ENCODE measurements at regions not wholly inside any gene's neighbourhood (a gene's known extent, or its start where the extent isn't known, plus 50 kb on each side); places are given as distances from the start of the nearest gene placed in this dataset.
"Not testable (repeated sequence)": the region's sequence is repeated elsewhere in the genome, so short reads cannot be mapped to it uniquely, and the experiment has no call there.

DNA sequence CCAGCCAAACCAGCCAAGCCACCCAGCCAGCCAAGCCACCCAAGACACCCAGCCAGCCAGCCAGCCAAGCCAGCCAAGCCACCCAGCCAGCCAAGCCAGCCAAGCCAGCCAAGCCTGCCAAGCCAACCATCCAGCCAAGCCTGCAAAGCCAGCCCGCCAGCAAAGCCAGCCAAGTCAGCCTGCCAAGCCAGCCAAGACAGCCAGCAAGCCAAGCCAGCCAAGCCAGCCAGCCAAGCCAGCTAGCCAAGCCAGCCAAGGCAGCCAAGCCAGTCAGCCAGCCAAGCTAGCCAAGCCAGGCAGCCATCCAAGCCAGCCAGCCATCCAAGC lies 331.7 kb upstream of the PLGLB2 start:
- TF ChIP-seq, protein P1, sequence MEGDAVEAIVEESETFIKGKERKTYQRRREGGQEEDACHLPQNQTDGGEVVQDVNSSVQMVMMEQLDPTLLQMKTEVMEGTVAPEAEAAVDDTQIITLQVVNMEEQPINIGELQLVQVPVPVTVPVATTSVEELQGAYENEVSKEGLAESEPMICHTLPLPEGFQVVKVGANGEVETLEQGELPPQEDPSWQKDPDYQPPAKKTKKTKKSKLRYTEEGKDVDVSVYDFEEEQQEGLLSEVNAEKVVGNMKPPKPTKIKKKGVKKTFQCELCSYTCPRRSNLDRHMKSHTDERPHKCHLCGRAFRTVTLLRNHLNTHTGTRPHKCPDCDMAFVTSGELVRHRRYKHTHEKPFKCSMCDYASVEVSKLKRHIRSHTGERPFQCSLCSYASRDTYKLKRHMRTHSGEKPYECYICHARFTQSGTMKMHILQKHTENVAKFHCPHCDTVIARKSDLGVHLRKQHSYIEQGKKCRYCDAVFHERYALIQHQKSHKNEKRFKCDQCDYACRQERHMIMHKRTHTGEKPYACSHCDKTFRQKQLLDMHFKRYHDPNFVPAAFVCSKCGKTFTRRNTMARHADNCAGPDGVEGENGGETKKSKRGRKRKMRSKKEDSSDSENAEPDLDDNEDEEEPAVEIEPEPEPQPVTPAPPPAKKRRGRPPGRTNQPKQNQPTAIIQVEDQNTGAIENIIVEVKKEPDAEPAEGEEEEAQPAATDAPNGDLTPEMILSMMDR (IDR thresholded peaks at IDR 0.05; ENCODE audit: insufficient read depth, low read length): not testable (repeated sequence)
- TF ChIP-seq, protein P2, sequence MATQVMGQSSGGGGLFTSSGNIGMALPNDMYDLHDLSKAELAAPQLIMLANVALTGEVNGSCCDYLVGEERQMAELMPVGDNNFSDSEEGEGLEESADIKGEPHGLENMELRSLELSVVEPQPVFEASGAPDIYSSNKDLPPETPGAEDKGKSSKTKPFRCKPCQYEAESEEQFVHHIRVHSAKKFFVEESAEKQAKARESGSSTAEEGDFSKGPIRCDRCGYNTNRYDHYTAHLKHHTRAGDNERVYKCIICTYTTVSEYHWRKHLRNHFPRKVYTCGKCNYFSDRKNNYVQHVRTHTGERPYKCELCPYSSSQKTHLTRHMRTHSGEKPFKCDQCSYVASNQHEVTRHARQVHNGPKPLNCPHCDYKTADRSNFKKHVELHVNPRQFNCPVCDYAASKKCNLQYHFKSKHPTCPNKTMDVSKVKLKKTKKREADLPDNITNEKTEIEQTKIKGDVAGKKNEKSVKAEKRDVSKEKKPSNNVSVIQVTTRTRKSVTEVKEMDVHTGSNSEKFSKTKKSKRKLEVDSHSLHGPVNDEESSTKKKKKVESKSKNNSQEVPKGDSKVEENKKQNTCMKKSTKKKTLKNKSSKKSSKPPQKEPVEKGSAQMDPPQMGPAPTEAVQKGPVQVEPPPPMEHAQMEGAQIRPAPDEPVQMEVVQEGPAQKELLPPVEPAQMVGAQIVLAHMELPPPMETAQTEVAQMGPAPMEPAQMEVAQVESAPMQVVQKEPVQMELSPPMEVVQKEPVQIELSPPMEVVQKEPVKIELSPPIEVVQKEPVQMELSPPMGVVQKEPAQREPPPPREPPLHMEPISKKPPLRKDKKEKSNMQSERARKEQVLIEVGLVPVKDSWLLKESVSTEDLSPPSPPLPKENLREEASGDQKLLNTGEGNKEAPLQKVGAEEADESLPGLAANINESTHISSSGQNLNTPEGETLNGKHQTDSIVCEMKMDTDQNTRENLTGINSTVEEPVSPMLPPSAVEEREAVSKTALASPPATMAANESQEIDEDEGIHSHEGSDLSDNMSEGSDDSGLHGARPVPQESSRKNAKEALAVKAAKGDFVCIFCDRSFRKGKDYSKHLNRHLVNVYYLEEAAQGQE (IDR thresholded peaks at IDR 0.05; ENCODE audit: insufficient replicate concordance, low read depth): not testable (repeated sequence)
- not testable (repeated sequence) for TF ChIP-seq POLR2AphosphoS5, GABPA (IDR thresholded peaks at IDR 0.05; ENCODE audit: low read depth)
